ENCODE measurements at regions not wholly inside any gene's neighbourhood (a gene's known extent, or its start where the extent isn't known, plus 50 kb on each side); places are given as distances from the start of the nearest gene placed in this dataset.
"Not testable (repeated sequence)": the region's sequence is repeated elsewhere in the genome, so short reads cannot be mapped to it uniquely, and the experiment has no call there.

DNA sequence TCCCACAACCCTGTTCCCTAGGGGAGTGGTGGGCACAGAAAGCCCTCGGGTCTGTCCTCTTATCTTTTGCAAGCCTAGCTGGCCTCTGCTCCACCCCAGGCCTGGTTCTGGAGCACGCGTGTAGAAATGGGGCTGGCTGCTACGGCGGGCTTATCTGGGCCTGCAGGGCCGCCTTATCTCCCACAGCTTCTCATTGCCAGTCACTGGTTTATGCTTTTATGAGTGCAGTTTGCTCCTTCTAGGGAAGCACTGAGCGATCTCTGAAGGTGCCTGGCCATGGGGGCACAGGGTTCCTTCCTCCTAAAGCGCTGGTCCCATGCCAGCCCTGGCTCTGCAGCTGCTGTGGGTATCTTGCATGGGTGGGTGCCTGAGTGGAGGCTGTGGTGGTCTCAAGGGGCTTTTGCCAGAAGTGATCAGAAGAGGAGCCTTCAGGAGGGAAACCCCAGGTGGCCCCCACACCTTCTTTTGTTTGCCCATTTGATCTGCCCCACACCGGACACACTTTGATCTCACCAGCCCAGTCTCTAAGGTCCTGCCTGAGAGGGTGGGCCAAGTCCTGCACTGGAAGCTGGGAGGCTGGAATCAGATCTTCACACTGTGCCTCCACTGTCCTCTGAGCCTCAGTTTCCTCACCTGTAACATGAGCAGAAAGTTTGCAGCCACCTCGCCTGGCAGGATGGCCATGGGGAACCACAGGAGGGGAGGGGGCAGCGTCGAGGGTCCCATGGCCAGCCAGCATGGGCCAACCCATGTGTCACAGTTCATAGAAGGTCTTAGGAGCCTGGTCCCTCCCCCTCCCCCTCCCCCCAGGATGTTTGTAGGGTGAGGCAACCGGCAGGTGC lies 86.6 kb upstream of the FGF3 start:
- no peak for DNase-seq

GRCh38 chr11:69906453-69906907 lies 87.3 kb upstream of the FGF3 start:
- no peak for DNase-seq

DNA sequence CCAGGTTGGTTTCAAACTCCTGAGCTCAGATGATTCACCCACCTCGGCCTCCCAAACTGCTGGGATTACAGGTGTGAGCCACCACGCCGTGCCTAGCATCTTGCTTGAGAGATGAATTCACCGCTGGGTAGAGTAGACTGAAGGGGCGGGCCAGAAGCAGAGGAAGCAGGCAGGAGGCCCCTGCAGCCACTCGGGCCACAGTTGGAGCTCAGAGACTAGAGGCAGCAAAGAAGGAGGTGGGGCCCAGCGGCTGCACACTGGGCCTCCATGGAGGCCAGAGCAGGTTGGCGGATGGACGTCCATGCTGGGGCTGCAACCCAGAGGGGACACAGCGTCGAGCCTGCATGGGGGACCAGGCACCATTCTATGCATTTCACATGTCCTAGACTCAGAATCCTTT lies 88.4 kb upstream of the FGF3 start:
- DNase-seq = no peak

GRCh38 chr11:69908511-69909220 lies 89.5 kb upstream of the FGF3 start:
- DNase-seq = no peak

GRCh38 chr11:69909561-69910518 lies 90.6 kb upstream of the FGF3 start:
- DNase-seq = no peak

GRCh38 chr11:69910519-69911309 lies 91.5 kb upstream of the FGF3 start:
- no peak for DNase-seq

GRCh38 chr11:69911310-69912160 lies 92.3 kb upstream of the FGF3 start:
- DNase-seq = peak; percentile 3

DNA sequence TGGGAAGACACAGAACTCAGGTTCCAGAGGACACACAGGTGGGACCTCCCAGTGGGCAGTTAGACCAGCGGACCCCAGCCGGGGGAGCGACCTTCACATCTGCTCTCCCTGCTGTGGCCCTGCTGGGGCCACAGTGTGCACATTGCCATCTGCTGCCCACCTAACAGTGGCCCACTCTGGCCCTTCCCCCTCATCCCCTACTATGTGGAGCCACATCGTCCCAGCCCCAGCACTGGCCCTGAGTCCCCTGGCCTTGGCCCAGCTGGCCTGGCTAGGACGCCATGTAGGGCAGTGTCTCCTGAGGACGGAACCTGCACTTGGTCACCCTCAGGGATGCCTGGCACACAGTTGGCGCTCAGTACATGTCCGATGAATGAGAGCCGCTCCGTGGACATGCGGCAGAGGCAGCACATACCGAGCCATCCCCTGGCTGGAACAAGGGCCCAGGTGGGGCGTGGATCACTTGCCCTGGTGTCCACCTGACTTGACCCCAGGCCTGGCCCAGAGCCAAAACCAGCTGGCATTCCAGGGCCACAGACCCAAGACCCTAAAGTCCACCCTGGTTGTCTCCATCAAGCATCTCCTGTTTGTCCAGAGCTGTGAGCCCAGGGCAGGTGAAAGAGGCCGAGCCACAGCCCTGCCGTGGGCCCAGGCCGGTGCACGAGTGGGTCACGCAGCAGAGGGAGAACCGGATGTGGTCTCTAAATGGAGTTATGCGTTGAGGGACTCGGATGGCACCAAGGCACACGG lies 93.1 kb upstream of the FGF3 start:
- DNase-seq = peak; percentile 15

- no peak for DNase-seq
Observed at GRCh38 chr11:69912911-69913451, 93.8 kb upstream of the FGF3 start.

GRCh38 chr11:69913591-69914285 lies 94.5 kb upstream of the FGF3 start:
- peak; percentile 6 for DNase-seq

GRCh38 chr11:69914286-69915150 lies 95.3 kb upstream of the FGF3 start:
- peak; percentile 7 for DNase-seq

DNA sequence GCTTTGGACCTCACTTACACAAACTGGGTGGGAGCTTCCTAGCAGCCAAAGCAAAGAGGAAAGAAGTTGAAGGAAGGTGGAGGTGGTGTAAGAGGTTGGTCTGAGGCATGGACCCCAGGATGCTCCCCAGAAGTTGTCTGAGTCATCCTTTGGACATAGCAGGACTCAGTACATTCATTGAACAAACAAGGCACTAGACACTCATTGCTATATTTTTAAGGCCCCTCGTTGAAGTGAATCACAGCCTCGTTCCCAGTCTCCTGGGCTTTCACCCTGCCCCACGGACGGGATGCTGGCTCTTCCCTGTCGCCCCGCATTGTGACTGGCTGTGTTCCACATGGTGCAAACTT lies 95.9 kb upstream of the FGF3 start:
- no peak for DNase-seq

GRCh38 chr11:69915501-69916250 lies 96.5 kb upstream of the FGF3 start:
- DNase-seq = peak; percentile 39

- not testable (repeated sequence) for DNase-seq
Observed at GRCh38 chr11:69916251-69916649, 97.0 kb upstream of the FGF3 start.

DNA sequence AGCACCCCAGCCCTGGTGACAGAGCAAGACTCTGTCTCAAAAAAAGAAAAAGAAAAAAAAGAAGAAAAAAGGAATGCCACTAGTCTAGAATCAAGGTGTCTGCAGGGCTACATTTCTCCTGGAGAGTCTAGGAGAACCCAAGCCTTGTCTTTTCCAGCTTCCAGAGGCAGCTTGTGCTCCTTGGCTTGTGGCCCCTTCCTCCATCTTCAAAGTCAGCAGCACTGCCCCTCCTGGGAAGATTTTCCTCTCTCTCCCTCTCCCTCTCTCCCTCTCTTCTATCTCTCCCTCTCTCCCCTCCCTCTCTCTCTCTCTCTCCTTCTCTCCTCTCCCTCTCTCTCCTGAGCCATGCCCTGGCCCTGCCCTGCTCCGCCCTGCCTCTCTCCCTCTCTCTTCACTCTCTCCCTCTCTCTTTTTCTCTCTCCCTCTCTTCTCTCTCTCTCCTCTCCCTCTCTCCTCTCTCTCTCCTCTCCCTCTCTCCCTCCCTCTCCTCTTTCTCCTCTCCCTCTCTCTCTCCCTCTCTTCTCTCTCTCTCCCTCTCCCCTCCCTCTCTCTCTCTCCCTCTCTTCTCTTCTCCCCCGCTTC lies 97.7 kb upstream of the FGF3 start:
- no peak for DNase-seq

- no peak for DNase-seq
Observed at GRCh38 chr11:69917529-69917928, 98.3 kb upstream of the FGF3 start.

GRCh38 chr11:69918231-69918937 lies 99.2 kb upstream of the FGF3 start:
- no peak for DNase-seq
